ENCODE measurements at regions not wholly inside any gene's neighbourhood (a gene's known extent, or its start where the extent isn't known, plus 50 kb on each side); places are given as distances from the start of the nearest gene placed in this dataset.

- TF ChIP-seq CTCF (IDR thresholded peaks at IDR 0.05) = no peak
- TF ChIP-seq POLR2A (IDR thresholded peaks at IDR 0.05) = no peak
Observed at GRCh38 chr2:64325477-64325851, 128.5 kb upstream of the LGALSL start.
